ENCODE measurements at regions not wholly inside any gene's neighbourhood (a gene's known extent, or its start where the extent isn't known, plus 50 kb on each side); places are given as distances from the start of the nearest gene placed in this dataset.
"Not testable (repeated sequence)": the region's sequence is repeated elsewhere in the genome, so short reads cannot be mapped to it uniquely, and the experiment has no call there.

DNA sequence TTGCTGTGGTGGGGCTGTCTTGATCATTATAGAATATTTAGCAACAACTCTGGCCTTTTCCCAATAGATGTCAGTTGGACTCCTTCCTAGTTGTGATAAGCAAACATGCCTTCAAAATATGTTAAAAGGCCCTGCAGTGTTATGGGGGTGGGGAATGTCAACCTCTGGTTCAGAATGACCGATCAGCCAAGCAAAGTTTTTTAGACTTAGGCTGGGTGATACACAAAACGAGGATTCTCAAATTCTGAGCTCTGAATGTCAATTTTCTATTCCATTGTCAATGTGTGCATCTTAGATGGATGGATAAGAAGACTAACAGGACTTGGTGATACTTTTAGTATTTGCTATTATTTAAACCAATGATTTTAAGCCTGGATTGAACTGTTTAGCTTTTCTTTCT lies 940.0 kb upstream of the GRIA3 start:
- no peak overlapping the region for H3K4me3 ChIP-seq (ENCODE audit: low read depth, low read length)
- no peaks in the 10 kb centered on the region for H3K27me3 ChIP-seq (ENCODE audit: control insufficient read depth, insufficient read depth, low read length)
- H3K9ac ChIP-seq (ENCODE audit: low read depth, low read length): no peak overlapping the region
- peaks cover 9% of the 10 kb centered on the region for H3K4me1 ChIP-seq (ENCODE audit: control insufficient read depth, insufficient read depth, low read length)
- peaks cover 18% of the 10 kb centered on the region for H3K36me3 ChIP-seq (ENCODE audit: control insufficient read depth, insufficient read depth, low read length)
- H3K9me3 ChIP-seq (ENCODE audit: control insufficient read depth, insufficient read depth, low read length): no peaks in the 10 kb centered on the region

DNA sequence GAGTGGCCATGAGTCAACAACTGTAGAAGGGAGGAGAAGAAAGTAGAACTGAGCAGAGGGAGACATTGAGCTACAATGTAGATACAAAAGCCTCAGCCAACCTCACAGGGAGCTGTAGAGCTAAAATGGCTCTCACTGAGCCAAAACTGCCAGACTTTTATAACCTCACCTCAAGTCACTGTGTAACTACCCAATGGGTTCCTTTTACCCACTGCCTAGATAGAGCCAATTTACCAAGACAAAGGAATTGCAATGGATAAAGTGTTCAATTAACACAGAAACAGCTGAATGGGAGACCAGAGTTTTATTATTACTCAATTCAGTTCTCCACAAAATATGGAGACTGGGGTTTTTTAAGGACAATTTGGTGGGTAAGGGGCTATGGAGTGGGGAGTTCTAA lies 938.9 kb upstream of the GRIA3 start:
- Histone ChIP-seq H3K36me3 (ENCODE audit: control insufficient read depth, insufficient read depth, low read length) (peaks cover 9% of the 10 kb centered on the region), H3K4me3 (ENCODE audit: low read depth, low read length) (no peak overlapping the region), H3K4me1 (ENCODE audit: control insufficient read depth, insufficient read depth, low read length) (peaks cover 9% of the 10 kb centered on the region), H3K9ac (ENCODE audit: low read depth, low read length) (no peak overlapping the region), H3K27me3 (ENCODE audit: control insufficient read depth, insufficient read depth, low read length) (no peaks in the 10 kb centered on the region), H3K9me3 (ENCODE audit: control insufficient read depth, insufficient read depth, low read length) (no peaks in the 10 kb centered on the region)

DNA sequence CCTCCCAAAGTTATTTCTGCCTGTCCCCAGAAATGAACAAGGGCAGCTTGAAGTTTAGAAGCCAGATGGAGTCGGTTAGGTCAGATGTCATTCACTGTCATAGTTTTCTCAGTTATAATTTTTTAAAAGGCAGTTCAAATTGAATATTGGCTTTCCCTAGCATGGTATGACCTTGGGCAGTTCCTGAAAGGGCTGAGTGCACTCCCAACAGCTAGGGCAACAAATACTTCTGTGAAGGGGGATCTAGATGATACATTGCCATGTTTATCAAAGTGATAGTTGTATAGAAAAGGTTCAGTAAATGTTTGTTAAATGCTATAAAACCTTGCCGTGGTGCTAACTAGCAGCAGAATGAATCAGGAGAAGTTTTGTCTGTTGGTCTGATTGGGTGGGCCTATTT lies 938.1 kb upstream of the GRIA3 start:
- Histone ChIP-seq H3K9ac (ENCODE audit: low read depth, low read length) (no peak overlapping the region), H3K4me1 (ENCODE audit: control insufficient read depth, insufficient read depth, low read length) (peaks cover 9% of the 10 kb centered on the region), H3K36me3 (ENCODE audit: control insufficient read depth, insufficient read depth, low read length) (peaks cover 9% of the 10 kb centered on the region), H3K9me3 (ENCODE audit: control insufficient read depth, insufficient read depth, low read length) (no peaks in the 10 kb centered on the region), H3K27me3 (ENCODE audit: control insufficient read depth, insufficient read depth, low read length) (no peaks in the 10 kb centered on the region), H3K4me3 (ENCODE audit: low read depth, low read length) (no peak overlapping the region)

DNA sequence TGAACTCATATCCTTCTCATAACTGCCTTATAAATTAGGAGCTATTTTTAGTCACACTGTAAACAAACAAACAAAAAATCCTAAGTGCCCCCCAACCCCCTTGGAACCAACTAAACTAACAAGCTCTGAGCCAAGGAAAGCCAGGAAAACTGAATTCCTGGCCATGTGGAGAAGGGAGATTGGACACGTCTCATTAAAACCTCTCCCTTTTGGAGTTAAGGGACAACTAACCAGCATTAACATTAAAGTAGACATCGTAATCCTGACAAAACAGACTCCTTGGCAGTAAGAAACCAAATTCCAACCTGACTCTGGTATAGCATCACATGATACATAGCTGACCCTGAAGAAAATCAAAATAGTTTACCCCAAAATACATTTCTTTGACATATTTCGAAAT lies 937.1 kb upstream of the GRIA3 start:
- Histone ChIP-seq H3K4me3 (ENCODE audit: low read depth, low read length) (no peak overlapping the region), H3K4me1 (ENCODE audit: control insufficient read depth, insufficient read depth, low read length) (peaks cover 5% of the 10 kb centered on the region), H3K9ac (ENCODE audit: low read depth, low read length) (no peak overlapping the region), H3K36me3 (ENCODE audit: control insufficient read depth, insufficient read depth, low read length) (peaks cover under 1% of the 10 kb centered on the region), H3K9me3 (ENCODE audit: control insufficient read depth, insufficient read depth, low read length) (no peaks in the 10 kb centered on the region), H3K27me3 (ENCODE audit: control insufficient read depth, insufficient read depth, low read length) (no peaks in the 10 kb centered on the region)

DNA sequence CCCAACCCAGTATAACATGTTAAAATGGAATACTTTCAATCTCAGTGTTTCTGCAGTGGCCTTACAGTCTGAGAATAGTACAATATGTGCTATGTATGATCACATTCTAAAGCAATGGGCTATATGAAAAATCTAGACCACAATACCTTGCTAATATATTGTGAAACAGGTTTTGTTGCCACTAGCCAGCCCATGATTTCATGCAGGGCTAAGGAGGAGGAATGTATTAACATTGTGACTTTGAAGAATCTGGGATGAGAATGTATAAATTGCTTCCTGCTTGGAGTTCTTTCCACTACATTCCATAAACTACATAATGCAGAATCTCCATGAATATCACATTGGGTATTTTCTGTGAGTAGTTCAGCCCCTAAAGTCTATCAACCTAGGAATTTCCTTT lies 935.4 kb upstream of the GRIA3 start:
- Histone ChIP-seq H3K9me3 (ENCODE audit: control insufficient read depth, insufficient read depth, low read length) (no peaks in the 10 kb centered on the region), H3K4me1 (ENCODE audit: control insufficient read depth, insufficient read depth, low read length) (peaks cover 5% of the 10 kb centered on the region)

DNA sequence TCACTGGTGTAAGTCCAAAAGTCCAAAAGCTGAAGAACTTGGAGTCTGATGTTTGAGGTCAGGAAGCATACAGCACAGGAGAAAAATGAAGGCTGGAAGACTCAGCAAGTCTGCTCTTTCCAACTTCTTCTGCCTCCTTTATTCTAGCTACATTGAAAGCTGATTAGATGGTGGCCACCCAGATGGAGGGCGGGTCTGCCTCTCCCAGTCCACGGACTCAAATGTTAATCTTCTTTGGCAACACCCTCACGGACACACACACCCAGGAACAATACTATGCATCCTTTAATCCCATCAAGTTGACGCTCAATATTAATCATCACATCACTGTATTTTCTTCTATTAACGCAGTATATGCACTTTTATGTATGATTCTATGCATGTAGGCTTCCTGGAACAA lies 931.6 kb upstream of the GRIA3 start:
- no peaks in the 10 kb centered on the region for H3K27me3 ChIP-seq (ENCODE audit: control insufficient read depth, insufficient read depth, low read length)
- no peak overlapping the region for H3K4me3 ChIP-seq (ENCODE audit: low read depth, low read length)
- H3K9ac ChIP-seq (ENCODE audit: low read depth, low read length): no peak overlapping the region
- H3K36me3 ChIP-seq (ENCODE audit: control insufficient read depth, insufficient read depth, low read length): no peaks in the 10 kb centered on the region
- H3K9me3 ChIP-seq (ENCODE audit: control insufficient read depth, insufficient read depth, low read length): no peaks in the 10 kb centered on the region
- H3K4me1 ChIP-seq (ENCODE audit: control insufficient read depth, insufficient read depth, low read length): no peaks in the 10 kb centered on the region

More for the DNA sequence above, 935.4 kb upstream of the GRIA3 start:
- no peak overlapping the region for H3K9ac ChIP-seq (ENCODE audit: low read depth, low read length)
- no peaks in the 10 kb centered on the region for H3K36me3 ChIP-seq (ENCODE audit: control insufficient read depth, insufficient read depth, low read length)
- no peaks in the 10 kb centered on the region for H3K27me3 ChIP-seq (ENCODE audit: control insufficient read depth, insufficient read depth, low read length)
- H3K4me3 ChIP-seq (ENCODE audit: low read depth, low read length): no peak overlapping the region

DNA sequence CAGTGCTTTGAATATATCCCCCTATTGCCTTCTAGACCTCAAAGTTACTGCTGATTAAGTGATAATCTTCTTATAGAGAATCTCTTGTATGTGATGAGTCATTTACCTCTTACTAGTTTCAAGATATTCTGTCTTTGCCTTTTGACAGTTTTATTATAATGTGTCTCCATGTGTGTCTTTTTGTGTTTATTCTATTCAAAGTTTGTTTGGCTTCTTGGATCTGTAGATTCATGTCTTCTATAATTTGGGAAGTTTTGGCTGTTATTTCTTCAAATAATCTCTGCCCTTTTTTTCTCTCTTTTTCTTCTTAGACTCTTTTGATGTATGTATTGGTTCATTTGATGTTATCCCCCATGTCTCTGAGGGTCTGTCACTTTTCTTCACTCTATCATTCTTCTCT lies 915.7 kb upstream of the GRIA3 start:
- Histone ChIP-seq H3K9ac (ENCODE audit: low read depth, low read length) (no peak overlapping the region), H3K4me1 (ENCODE audit: control insufficient read depth, insufficient read depth, low read length) (no peaks in the 10 kb centered on the region), H3K4me3 (ENCODE audit: low read depth, low read length) (no peak overlapping the region), H3K9me3 (ENCODE audit: control insufficient read depth, insufficient read depth, low read length) (no peaks in the 10 kb centered on the region), H3K36me3 (ENCODE audit: control insufficient read depth, insufficient read depth, low read length) (no peaks in the 10 kb centered on the region), H3K27me3 (ENCODE audit: control insufficient read depth, insufficient read depth, low read length) (peaks cover 2% of the 10 kb centered on the region)

DNA sequence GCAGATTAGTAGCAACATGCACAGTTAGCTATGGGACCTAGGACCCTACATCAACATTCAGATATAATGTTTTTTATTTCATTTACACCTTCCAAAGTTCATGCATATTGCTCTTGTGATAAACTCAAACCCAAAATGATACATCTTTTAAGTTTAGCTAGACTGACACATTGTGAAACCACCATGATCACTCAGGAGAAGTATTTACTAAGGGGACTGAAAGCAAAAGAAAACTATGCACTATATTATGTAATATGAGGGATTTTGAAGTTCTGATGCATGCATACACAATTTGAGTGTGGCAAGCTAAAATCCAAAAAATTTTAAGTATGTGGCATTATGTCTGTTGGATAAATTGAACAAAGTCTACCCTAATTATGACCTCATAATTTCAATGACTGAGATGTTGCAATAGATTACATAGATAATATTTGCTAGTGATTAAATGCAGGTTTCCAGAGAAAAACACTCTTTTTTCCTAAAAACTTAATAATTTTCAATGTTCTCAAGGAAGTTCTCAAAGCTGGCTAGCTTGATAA lies 914.8 kb upstream of the GRIA3 start:
- no peaks in the 10 kb centered on the region for H3K4me1 ChIP-seq (ENCODE audit: control insufficient read depth, insufficient read depth, low read length)
- no peaks in the 10 kb centered on the region for H3K9me3 ChIP-seq (ENCODE audit: control insufficient read depth, insufficient read depth, low read length)
- peaks cover 2% of the 10 kb centered on the region for H3K27me3 ChIP-seq (ENCODE audit: control insufficient read depth, insufficient read depth, low read length)
- no peak overlapping the region for H3K4me3 ChIP-seq (ENCODE audit: low read depth, low read length)
- no peaks in the 10 kb centered on the region for H3K36me3 ChIP-seq (ENCODE audit: control insufficient read depth, insufficient read depth, low read length)
- H3K9ac ChIP-seq (ENCODE audit: low read depth, low read length): no peak overlapping the region

DNA sequence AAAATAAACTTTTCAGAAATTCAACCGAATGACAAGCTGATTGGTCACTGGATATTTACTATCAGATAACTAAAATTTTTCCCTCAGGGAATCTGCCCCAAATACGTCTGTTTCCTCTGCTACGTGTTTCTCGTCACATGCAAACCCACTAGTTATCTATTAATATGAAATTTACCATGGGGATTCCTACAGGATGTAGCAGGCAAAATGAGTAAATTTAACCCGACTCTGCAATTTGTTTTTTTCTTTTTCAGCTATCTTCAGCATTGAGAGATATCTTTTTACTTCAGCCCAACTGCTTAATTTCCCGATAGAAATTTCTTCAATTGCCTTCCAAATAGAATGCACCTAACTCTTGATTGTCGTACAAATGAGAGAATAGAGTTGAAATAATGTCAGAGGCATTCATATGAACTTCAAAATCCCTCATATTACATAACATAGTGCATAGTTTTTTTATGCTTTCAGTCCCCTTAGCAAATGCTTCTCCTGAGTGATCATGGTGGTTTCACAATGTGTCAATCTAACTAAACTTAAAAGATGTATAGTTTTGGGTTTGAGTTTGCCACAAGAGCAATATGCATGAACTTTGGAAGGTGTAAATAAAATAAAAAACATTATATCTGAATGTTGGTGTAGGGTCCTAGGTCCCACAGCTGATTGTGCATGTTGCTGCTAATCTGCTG lies 913.1 kb upstream of the GRIA3 start:
- Histone ChIP-seq H3K9me3 (ENCODE audit: control insufficient read depth, insufficient read depth, low read length) (no peaks in the 10 kb centered on the region), H3K36me3 (ENCODE audit: control insufficient read depth, insufficient read depth, low read length) (no peaks in the 10 kb centered on the region), H3K27me3 (ENCODE audit: control insufficient read depth, insufficient read depth, low read length) (peaks cover 2% of the 10 kb centered on the region), H3K4me3 (ENCODE audit: low read depth, low read length) (no peak overlapping the region), H3K9ac (ENCODE audit: low read depth, low read length) (no peak overlapping the region), H3K4me1 (ENCODE audit: control insufficient read depth, insufficient read depth, low read length) (no peaks in the 10 kb centered on the region)

DNA sequence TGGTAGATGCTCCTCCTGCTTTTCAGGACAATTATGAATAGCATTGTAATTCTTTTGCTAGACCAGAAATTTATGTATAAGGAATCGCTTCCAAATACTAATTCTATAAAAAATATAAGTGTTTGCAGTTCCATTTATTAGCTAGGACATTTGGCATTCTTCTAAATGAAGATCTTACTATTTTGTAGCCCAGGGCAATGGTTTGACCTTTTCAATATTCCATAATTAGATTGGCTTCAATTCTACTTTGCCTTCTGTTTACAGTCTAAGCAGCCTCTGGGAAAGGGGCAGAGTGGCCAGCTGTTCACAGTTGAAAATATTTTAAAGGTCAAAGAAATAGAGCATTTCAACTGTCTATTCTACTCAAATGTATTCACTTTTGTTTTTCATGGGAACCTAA lies 912.1 kb upstream of the GRIA3 start:
- Histone ChIP-seq H3K4me3 (ENCODE audit: low read depth, low read length) (no peak overlapping the region), H3K36me3 (ENCODE audit: control insufficient read depth, insufficient read depth, low read length) (no peaks in the 10 kb centered on the region), H3K9me3 (ENCODE audit: control insufficient read depth, insufficient read depth, low read length) (no peaks in the 10 kb centered on the region), H3K9ac (ENCODE audit: low read depth, low read length) (no peak overlapping the region), H3K4me1 (ENCODE audit: control insufficient read depth, insufficient read depth, low read length) (no peaks in the 10 kb centered on the region), H3K27me3 (ENCODE audit: control insufficient read depth, insufficient read depth, low read length) (no peaks in the 10 kb centered on the region)

DNA sequence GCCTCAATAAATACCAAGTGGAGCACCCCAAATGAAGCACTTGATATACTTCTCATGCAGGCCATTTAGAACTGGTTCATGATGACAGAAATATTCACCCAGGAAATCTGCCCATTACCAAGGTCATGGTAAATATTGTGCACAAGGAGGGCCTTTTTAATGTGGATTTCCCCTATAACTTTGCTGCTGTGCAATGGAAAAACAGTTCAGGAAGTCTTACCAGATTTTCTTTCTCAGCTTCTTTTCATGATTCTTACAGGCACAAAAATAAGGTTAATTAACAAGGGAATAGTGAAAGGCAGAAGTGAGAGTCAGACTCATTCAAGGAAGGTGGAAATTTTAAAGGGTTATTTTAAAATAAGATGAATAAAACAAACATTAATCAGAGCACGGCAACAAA lies 904.3 kb upstream of the GRIA3 start:
- Histone ChIP-seq H3K36me3 (ENCODE audit: control insufficient read depth, insufficient read depth, low read length) (no peaks in the 10 kb centered on the region), H3K4me1 (ENCODE audit: control insufficient read depth, insufficient read depth, low read length) (no peaks in the 10 kb centered on the region), H3K9me3 (ENCODE audit: control insufficient read depth, insufficient read depth, low read length) (no peaks in the 10 kb centered on the region), H3K4me3 (ENCODE audit: low read depth, low read length) (no peak overlapping the region), H3K27me3 (ENCODE audit: control insufficient read depth, insufficient read depth, low read length) (no peaks in the 10 kb centered on the region), H3K9ac (ENCODE audit: low read depth, low read length) (no peak overlapping the region)

DNA sequence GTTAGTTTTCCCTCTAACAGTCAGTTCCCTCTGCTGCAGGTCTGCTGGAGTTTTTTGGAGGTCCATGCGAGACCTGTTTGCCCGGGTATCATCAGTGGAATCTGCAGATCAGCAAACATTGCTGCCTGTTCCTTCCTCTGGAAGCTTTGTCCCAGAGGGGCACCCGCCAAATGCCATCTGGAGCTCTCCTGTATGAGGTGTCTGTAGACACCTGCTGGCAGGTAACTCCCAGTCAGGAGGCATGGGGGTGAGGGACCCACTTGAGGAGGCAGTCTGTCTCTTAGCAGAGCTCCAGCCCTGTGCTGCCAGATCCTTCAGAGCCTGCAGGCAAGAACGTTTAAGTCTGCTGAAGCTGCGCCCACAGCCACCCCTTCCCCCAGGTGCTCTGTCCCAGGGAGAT lies 884.3 kb upstream of the GRIA3 start:
- H3K4me3 ChIP-seq (ENCODE audit: low read depth, low read length); H3K4me1 ChIP-seq (ENCODE audit: control insufficient read depth, insufficient read depth, low read length); H3K9ac ChIP-seq (ENCODE audit: low read depth, low read length); H3K9me3 ChIP-seq (ENCODE audit: control insufficient read depth, insufficient read depth, low read length); H3K27me3 ChIP-seq (ENCODE audit: control insufficient read depth, insufficient read depth, low read length); H3K36me3 ChIP-seq (ENCODE audit: control insufficient read depth, insufficient read depth, low read length): not testable (repeated sequence)
